Activated B cell treated with CpG ODN at 0.5 μM for 24 hours (primary cell): ENCODE measurements at regions not wholly inside any gene's neighbourhood (a gene's known extent, or its start where the extent isn't known, plus 50 kb on each side); places are given as distances from the start of the nearest gene placed in this dataset.
"Not testable (repeated sequence)": the region's sequence is repeated elsewhere in the genome, so short reads cannot be mapped to it uniquely, and the experiment has no call there.

ENCODE experiments used
- ATAC-seq: fragments of 200-7000 bp; cut with Tn5 transposase; one replicate; pipeline ENCODE4 v1.10.0; 2021; ENCODE audit warnings: low read depth, mild to moderate bottlenecking, moderate library complexity
- CTCF ChIA-PET: fragments of 350-600 bp; sonication (Branson Sonifier 250); formaldehyde crosslinking; loops from one replicate; lab custom pipeline; 2021; ENCODE audit warnings: antibody characterized with exemption; lab: Charles Lee
- POLR2A ChIA-PET: fragments of 350-600 bp; sonication (Branson Sonifier 250); formaldehyde crosslinking; loops from one replicate; lab custom pipeline; 2021; ENCODE audit warnings: antibody characterized with exemption; lab: Charles Lee
- DNase-seq: peaks from one replicate; pipeline ENCODE4 v3.0.0; 2022
- H3K27ac Mint-ChIP-seq: one replicate; pipeline ENCODE4 v1.8.0; 2020; ENCODE audit warnings: mixed read lengths
- H3K27me3 Mint-ChIP-seq: one replicate; pipeline ENCODE4 v1.8.0; 2021; ENCODE audit warnings: mixed read lengths
- H3K36me3 Mint-ChIP-seq: one replicate; pipeline ENCODE4 v1.8.0; 2021; ENCODE audit warnings: low read depth, mixed read lengths
- H3K4me1 Mint-ChIP-seq: one replicate; pipeline ENCODE4 v1.8.0; 2021; ENCODE audit warnings: mixed read lengths
- H3K4me3 Mint-ChIP-seq: one replicate; pipeline ENCODE4 v1.8.0; 2020; ENCODE audit warnings: mild to moderate bottlenecking, mixed read lengths
- H3K9me3 Mint-ChIP-seq: one replicate; pipeline ENCODE4 v1.8.0; 2020; ENCODE audit warnings: mixed read lengths
- CTCF ChIP-seq: fragments of 200-600 bp; IDR thresholded peaks from one replicate; pipeline ENCODE4 v1.8.0; 2022; ENCODE audit warnings: antibody characterized with exemption, mild to moderate bottlenecking
- intact Hi-C: fragments of 100-400 bp; cut with micrococcal nuclease; formaldehyde crosslinking; loops from one replicate; pipeline ENCODE4 v1.15.1; 2024

- DNase-seq, CTCF ChIA-PET, POLR2A ChIA-PET, H3K36me3 Mint-ChIP-seq, H3K27ac Mint-ChIP-seq, H3K9me3 Mint-ChIP-seq, H3K4me3 Mint-ChIP-seq, ATAC-seq, H3K4me1 Mint-ChIP-seq, intact Hi-C loops, H3K27me3 Mint-ChIP-seq: not testable (repeated sequence)
These were observed 52.3 kb upstream of the MARK1 start for GRCh38 chr1:220475608-220476007.

- H3K27ac Mint-ChIP-seq, CTCF ChIA-PET, intact Hi-C loops, H3K9me3 Mint-ChIP-seq, H3K4me3 Mint-ChIP-seq, H3K36me3 Mint-ChIP-seq, DNase-seq, POLR2A ChIA-PET, H3K27me3 Mint-ChIP-seq, ATAC-seq, H3K4me1 Mint-ChIP-seq: not testable (repeated sequence)
These were observed 52.8 kb upstream of the MARK1 start for GRCh38 chr1:220475141-220475540.

- Mint-ChIP-seq H3K27me3 (no peaks in the 10 kb centered on the region), H3K4me1 (no peaks in the 10 kb centered on the region), H3K27ac (no peak overlapping the region), H3K36me3 (no peaks in the 10 kb centered on the region), H3K4me3 (no peak overlapping the region), H3K9me3 (no peaks in the 10 kb centered on the region)
- intact Hi-C loops, result no loop called here
- no peak for TF ChIP-seq CTCF
- no peak for ATAC-seq
- no peak for DNase-seq
- POLR2A ChIA-PET, result no interaction called here
- CTCF ChIA-PET, result no interaction called here
These were observed 54.5 kb upstream of the MARK1 start for GRCh38 chr1:220473440-220473839.

- ATAC-seq, result no peak
- no peaks in the 10 kb centered on the region for H3K27me3 Mint-ChIP-seq
- no peaks in the 10 kb centered on the region for H3K36me3 Mint-ChIP-seq
- ChIA-PET POLR2A (no interaction called here), CTCF (no interaction called here)
- H3K9me3 Mint-ChIP-seq, result no peaks in the 10 kb centered on the region
- TF ChIP-seq CTCF, result no peak
- no peak overlapping the region for H3K4me3 Mint-ChIP-seq
- no peaks in the 10 kb centered on the region for H3K4me1 Mint-ChIP-seq
- intact Hi-C loops, result no loop called here
- H3K27ac Mint-ChIP-seq, result no peak overlapping the region
- DNase-seq, result no peak
These were observed 65.2 kb upstream of the MARK1 start for GRCh38 chr1:220462752-220463151.

- DNase-seq (no peak), ATAC-seq (no peak)
- POLR2A ChIA-PET, result no interaction called here
- no peak overlapping the region for H3K4me3 Mint-ChIP-seq
- H3K36me3 Mint-ChIP-seq, result no peaks in the 10 kb centered on the region
- intact Hi-C loops, result no loop called here
- CTCF ChIA-PET, result no interaction called here
- peaks cover 7% of the 10 kb centered on the region for H3K27me3 Mint-ChIP-seq
- no peak for TF ChIP-seq CTCF
- H3K4me1 Mint-ChIP-seq, result no peaks in the 10 kb centered on the region
- H3K9me3 Mint-ChIP-seq, result no peaks in the 10 kb centered on the region
- no peak overlapping the region for H3K27ac Mint-ChIP-seq
These were observed 69.0 kb upstream of the MARK1 start for GRCh38 chr1:220458936-220459335.

GRCh38 chr1:220457957-220458609 lies 69.9 kb upstream of the MARK1 start:
- Mint-ChIP-seq H3K4me1 (no peaks in the 10 kb centered on the region), H3K4me3 (no peak overlapping the region), H3K36me3 (no peaks in the 10 kb centered on the region), H3K27me3 (peaks cover 7% of the 10 kb centered on the region), H3K9me3 (no peaks in the 10 kb centered on the region), H3K27ac (no peak overlapping the region)
- ChIA-PET CTCF (no interaction called here), POLR2A (no interaction called here)
- DNase-seq (no peak), ATAC-seq (no peak)
- TF ChIP-seq CTCF, result no peak
- intact Hi-C loops, result no loop called here
